IPS-18a (cell line): ENCODE measurements at regions not wholly inside any gene's neighbourhood (a gene's known extent, or its start where the extent isn't known, plus 50 kb on each side); places are given as distances from the start of the nearest gene placed in this dataset.
A peak's percentile ranks its signal among the peaks of the same experiment; 100 is the strongest.
"Not testable (repeated sequence)": the region's sequence is repeated elsewhere in the genome, so short reads cannot be mapped to it uniquely, and the experiment has no call there.

ENCODE experiments used
- H3K27ac ChIP-seq: one replicate; pipeline ENCODE4 v1.5.1; 2013; ENCODE audit warnings: low read length
- H3K27me3 ChIP-seq: one replicate; pipeline ENCODE4 v1.6.1; 2013; ENCODE audit warnings: mild to moderate bottlenecking, low read length; ENCODE audit not compliant: control insufficient read depth, insufficient read depth
- H3K36me3 ChIP-seq: one replicate; pipeline ENCODE4 v1.6.1; 2013; ENCODE audit warnings: low read depth, low read length; ENCODE audit not compliant: control insufficient read depth
- H3K4me1 ChIP-seq: one replicate; pipeline ENCODE4 v1.6.1; 2013; ENCODE audit warnings: low read depth, low read length; ENCODE audit not compliant: control insufficient read depth
- H3K4me3 ChIP-seq: one replicate; pipeline ENCODE4 v1.5.1; 2013; ENCODE audit warnings: low read length
- H3K9ac ChIP-seq: one replicate; pipeline ENCODE4 v1.6.1; 2013; ENCODE audit warnings: mild to moderate bottlenecking, low read length, moderate library complexity
- H3K9me3 ChIP-seq: one replicate; pipeline ENCODE4 v1.6.1; 2013; ENCODE audit warnings: low read depth, low read length; ENCODE audit not compliant: control insufficient read depth

GRCh38 chr13:81929988-81930387 lies 1589.1 kb upstream of the SPRY2 start:
- Histone ChIP-seq H3K27ac (no peak overlapping the region), H3K9me3 (no peaks in the 10 kb centered on the region), H3K9ac (no peak overlapping the region), H3K36me3 (no peaks in the 10 kb centered on the region), H3K27me3 (no peaks in the 10 kb centered on the region), H3K4me3 (no peak overlapping the region), H3K4me1 (peaks cover 6% of the 10 kb centered on the region)

- H3K36me3 ChIP-seq, result no peaks in the 10 kb centered on the region
- no peak overlapping the region for H3K27ac ChIP-seq
- no peak overlapping the region for H3K4me3 ChIP-seq
- H3K4me1 ChIP-seq, result peaks cover 6% of the 10 kb centered on the region
- no peaks in the 10 kb centered on the region for H3K27me3 ChIP-seq
- no peaks in the 10 kb centered on the region for H3K9me3 ChIP-seq
- no peak overlapping the region for H3K9ac ChIP-seq
Observed at GRCh38 chr13:81927347-81927746, 1586.4 kb upstream of the SPRY2 start.

DNA sequence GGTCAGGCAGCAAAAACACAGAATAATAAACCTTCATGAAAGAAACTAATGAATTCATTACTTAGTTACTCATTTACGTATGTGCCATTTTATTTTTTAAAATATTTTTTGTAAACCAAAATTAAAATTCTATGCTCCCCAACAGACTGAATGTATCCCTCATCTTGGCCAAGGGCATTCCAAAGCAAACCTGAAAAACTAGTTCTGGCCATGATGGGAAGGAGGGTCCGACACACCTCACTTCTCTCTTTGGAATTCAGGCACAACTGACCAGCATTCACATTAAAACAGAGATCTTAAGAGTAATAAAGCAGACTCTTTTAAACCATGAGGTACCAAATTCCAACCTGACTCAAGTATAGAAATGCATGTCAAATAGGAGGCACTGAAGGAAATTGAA lies 1576.9 kb upstream of the SPRY2 start:
- H3K4me1 ChIP-seq, result peaks cover 12% of the 10 kb centered on the region
- no peaks in the 10 kb centered on the region for H3K9me3 ChIP-seq
- H3K4me3 ChIP-seq, result no peak overlapping the region
- H3K27me3 ChIP-seq, result no peaks in the 10 kb centered on the region
- no peak overlapping the region for H3K27ac ChIP-seq
- no peaks in the 10 kb centered on the region for H3K36me3 ChIP-seq
- no peak overlapping the region for H3K9ac ChIP-seq

- Histone ChIP-seq H3K4me3 (no peak overlapping the region), H3K9me3 (no peaks in the 10 kb centered on the region), H3K27ac (no peak overlapping the region), H3K9ac (no peak overlapping the region), H3K36me3 (no peaks in the 10 kb centered on the region), H3K27me3 (no peaks in the 10 kb centered on the region), H3K4me1 (peaks cover 12% of the 10 kb centered on the region)
Observed at GRCh38 chr13:81916461-81916860, 1575.5 kb upstream of the SPRY2 start.

GRCh38 chr13:81907787-81908372 lies 1567.0 kb upstream of the SPRY2 start:
- Histone ChIP-seq H3K9ac (no peak overlapping the region), H3K4me1 (no peaks in the 10 kb centered on the region), H3K36me3 (no peaks in the 10 kb centered on the region), H3K27me3 (no peaks in the 10 kb centered on the region), H3K9me3 (no peaks in the 10 kb centered on the region), H3K4me3 (no peak overlapping the region), H3K27ac (no peak overlapping the region)

- no peak overlapping the region for H3K27ac ChIP-seq
- H3K9me3 ChIP-seq, result peaks cover 3% of the 10 kb centered on the region
- no peaks in the 10 kb centered on the region for H3K27me3 ChIP-seq
- H3K9ac ChIP-seq, result no peak overlapping the region
- H3K36me3 ChIP-seq, result no peaks in the 10 kb centered on the region
- H3K4me1 ChIP-seq, result no peaks in the 10 kb centered on the region
- H3K4me3 ChIP-seq, result no peak overlapping the region
Observed at GRCh38 chr13:81888855-81889254, 1547.9 kb upstream of the SPRY2 start.

DNA sequence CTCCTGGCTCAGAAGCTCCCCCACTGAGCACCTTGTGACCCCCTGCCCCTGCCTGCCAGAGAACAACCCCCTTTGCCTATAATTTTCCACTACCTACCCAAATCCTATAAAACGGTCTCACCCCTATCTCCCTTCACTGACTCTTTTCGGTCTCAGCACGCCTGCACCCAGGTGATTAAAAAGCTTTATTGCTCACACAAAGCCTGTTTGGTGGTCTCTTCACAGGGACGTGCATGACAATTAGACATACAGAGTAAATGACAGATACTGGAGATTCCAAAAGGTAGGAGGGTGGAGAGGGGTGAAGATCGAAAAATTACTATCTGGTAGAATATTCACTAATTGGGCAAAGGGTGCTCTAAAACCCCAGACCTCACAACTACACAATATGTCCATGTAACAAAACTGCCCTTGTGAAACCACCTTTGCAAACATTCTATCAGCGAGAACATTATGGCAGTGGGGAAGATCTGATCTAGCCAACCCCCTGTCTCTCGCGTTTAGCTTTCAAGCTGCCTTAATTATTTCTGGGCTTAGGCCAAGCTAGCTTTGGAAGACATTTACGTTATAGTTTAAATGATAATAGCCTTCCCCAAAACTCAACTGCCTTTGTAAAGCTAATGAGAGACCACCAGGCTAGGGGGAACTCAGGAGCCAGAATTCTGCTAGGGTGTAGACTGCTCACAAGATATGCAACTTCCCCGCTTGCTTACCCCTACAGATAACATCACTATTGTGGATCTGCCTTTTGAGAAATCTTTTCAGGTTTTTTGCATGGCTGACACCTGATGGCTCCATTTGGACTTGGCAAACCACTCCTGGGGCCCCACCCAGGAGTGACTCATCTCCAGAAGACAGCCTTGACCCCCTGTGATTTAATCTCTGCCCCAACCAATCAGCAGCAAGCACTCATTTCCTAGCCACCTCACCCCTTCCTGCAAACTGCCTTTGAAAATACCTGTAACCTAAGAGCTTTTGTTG lies 1534.0 kb upstream of the SPRY2 start:
- Histone ChIP-seq H3K9ac (peak overlapping the region; percentile 29), H3K4me1 (peaks cover 41% of the 10 kb centered on the region), H3K9me3 (no peaks in the 10 kb centered on the region), H3K27ac (peak overlapping the region; percentile 55), H3K27me3 (no peaks in the 10 kb centered on the region), H3K4me3 (peak overlapping the region; percentile 36), H3K36me3 (no peaks in the 10 kb centered on the region)

- H3K4me1 ChIP-seq, result peaks cover 41% of the 10 kb centered on the region
- H3K9me3 ChIP-seq, result no peaks in the 10 kb centered on the region
- no peaks in the 10 kb centered on the region for H3K27me3 ChIP-seq
- H3K27ac ChIP-seq, result peak overlapping the region; percentile 55
- H3K9ac ChIP-seq, result peak overlapping the region; percentile 29
- H3K36me3 ChIP-seq, result no peaks in the 10 kb centered on the region
- peak overlapping the region; percentile 36 for H3K4me3 ChIP-seq
Observed at GRCh38 chr13:81874253-81874652, 1533.3 kb upstream of the SPRY2 start.

GRCh38 chr13:81872581-81872980 lies 1531.7 kb upstream of the SPRY2 start:
- Histone ChIP-seq H3K4me3 (no peak overlapping the region), H3K27ac (no peak overlapping the region), H3K4me1 (peaks cover 41% of the 10 kb centered on the region), H3K27me3 (no peaks in the 10 kb centered on the region), H3K36me3 (no peaks in the 10 kb centered on the region), H3K9ac (no peak overlapping the region), H3K9me3 (no peaks in the 10 kb centered on the region)

DNA sequence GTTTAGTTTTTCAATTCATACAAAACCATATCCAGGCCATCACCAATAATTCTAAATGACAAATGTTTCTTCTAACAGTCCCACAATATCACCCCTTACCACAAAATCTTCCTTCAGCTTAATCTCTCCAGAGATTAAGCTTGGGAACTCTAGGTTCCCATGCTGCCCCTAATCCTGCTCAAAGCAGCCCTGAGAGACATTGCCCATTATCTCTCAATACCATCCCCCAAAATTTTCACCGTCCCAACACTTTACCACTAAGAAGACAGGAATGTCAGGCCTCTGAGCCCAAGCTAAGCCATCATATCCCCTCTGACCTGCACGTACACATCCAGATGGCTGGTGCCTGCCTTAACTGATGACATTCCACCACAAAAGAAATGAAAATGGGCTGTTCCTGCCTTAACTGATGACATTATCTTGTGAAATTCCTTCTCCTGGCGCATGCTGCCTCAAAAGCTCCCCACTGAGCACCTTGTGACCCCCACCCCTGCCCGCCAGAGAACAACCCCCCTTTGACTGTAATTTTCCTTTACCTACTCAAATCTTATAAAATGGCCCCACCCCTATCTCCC lies 1530.9 kb upstream of the SPRY2 start:
- H3K9ac ChIP-seq, H3K9me3 ChIP-seq, H3K27ac ChIP-seq, H3K27me3 ChIP-seq, H3K4me3 ChIP-seq, H3K36me3 ChIP-seq: not testable (repeated sequence)
- peaks cover 36% of the 10 kb centered on the region for H3K4me1 ChIP-seq

GRCh38 chr13:81848291-81848690 lies 1507.4 kb upstream of the SPRY2 start:
- no peaks in the 10 kb centered on the region for H3K36me3 ChIP-seq
- peaks cover 6% of the 10 kb centered on the region for H3K4me1 ChIP-seq

More at GRCh38 chr13:81848291-81848690, 1507.4 kb upstream of the SPRY2 start:
- Histone ChIP-seq H3K9ac (no peak overlapping the region), H3K4me3 (no peak overlapping the region), H3K27me3 (no peaks in the 10 kb centered on the region), H3K27ac (no peak overlapping the region), H3K9me3 (no peaks in the 10 kb centered on the region)
